Testis (tissue), 2 donors: ENCODE measurements at regions not wholly inside any gene's neighbourhood (a gene's known extent, or its start where the extent isn't known, plus 50 kb on each side); places are given as distances from the start of the nearest gene placed in this dataset.

Experiments
- DNase-seq: peaks from one replicate; pipeline ENCODE4 v3.0.0-alpha.2; 2019
- H3K27ac ChIP-seq, 2 donors: fragments of 200-600 bp; sonication (generic); one replicate each; pipeline ENCODE4 v1.5.1; 2019
- H3K27me3 ChIP-seq: fragments of 200-600 bp; sonication (generic); one replicate; pipeline ENCODE4 v1.5.1; 2019
- H3K36me3 ChIP-seq: fragments of 200-600 bp; sonication (generic); one replicate; pipeline ENCODE4 v1.5.1; 2017; ENCODE audit warnings: low read depth; ENCODE audit errors: missing control alignments
- H3K4me1 ChIP-seq: fragments of 200-600 bp; sonication (generic); one replicate; pipeline ENCODE4 v1.5.1; 2019
- H3K4me3 ChIP-seq, 2 donors: fragments of 200-600 bp; sonication (generic); one replicate each; pipeline ENCODE4 v1.5.1; 2017 to 2019
- H3K9me3 ChIP-seq: fragments of 200-600 bp; sonication (generic); one replicate; pipeline ENCODE4 v1.5.1; 2017
- POLR2A ChIP-seq: fragments of 450-650 bp; IDR thresholded peaks from one replicate; pipeline ENCODE4 v1.6.1; 2017; ENCODE audit warnings: antibody characterized with exemption, mild to moderate bottlenecking, moderate library complexity
- WGBS, 2 donors: methylation state at CpG; one replicate each; pipeline ENCODE4 v1.1.5; 2018; 5-methylcytosine and 5-hydroxymethylcytosine counted together
- intact Hi-C: fragments of 100-400 bp; cut with DNase I; formaldehyde crosslinking; loops from one replicate; pipeline ENCODE4 v1.15.1; 2023; ENCODE audit warnings: low total_unique reads
- TF ChIP-seq, protein P1 (sequence below), 3 experiments: fragments of 450-650 bp in 2 of 3; fragments of 200-600 bp in 1 of 3; sonication (generic) in 1 of 3; IDR thresholded peaks; one replicate each; pipeline ENCODE4 v1.5.1; 2016 to 2019; ENCODE audit warnings: antibody characterized with exemption in 3 of 3, mild to moderate bottlenecking in 2 of 3, moderate library complexity in 1 of 3

DNA sequence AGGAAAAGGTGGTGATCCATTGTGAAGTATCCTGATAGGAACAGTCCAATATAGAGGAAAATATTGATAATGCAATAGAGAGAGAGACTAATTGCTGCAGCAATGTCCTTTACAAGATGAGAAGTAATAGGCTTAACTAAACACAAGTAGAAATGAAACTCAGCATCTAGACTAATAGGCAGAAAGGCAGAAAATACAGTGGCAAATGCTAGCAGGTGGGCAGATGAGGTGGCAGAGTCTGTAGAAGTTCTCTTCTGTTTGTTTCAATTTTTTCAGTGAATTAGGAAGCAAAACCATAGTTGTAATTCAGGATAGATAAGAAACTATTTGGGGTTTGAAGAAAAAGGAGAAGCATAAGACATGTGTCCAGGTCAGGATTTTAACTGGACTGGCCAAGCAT, 236.7 kb upstream of the HS3ST5 start:
- DNase-seq = no peak
- intact Hi-C loops = no loop called here
- H3K27me3 ChIP-seq = no peaks in the 10 kb centered on the region
- no peak overlapping the region for H3K4me3 ChIP-seq
- TF ChIP-seq, protein P1, sequence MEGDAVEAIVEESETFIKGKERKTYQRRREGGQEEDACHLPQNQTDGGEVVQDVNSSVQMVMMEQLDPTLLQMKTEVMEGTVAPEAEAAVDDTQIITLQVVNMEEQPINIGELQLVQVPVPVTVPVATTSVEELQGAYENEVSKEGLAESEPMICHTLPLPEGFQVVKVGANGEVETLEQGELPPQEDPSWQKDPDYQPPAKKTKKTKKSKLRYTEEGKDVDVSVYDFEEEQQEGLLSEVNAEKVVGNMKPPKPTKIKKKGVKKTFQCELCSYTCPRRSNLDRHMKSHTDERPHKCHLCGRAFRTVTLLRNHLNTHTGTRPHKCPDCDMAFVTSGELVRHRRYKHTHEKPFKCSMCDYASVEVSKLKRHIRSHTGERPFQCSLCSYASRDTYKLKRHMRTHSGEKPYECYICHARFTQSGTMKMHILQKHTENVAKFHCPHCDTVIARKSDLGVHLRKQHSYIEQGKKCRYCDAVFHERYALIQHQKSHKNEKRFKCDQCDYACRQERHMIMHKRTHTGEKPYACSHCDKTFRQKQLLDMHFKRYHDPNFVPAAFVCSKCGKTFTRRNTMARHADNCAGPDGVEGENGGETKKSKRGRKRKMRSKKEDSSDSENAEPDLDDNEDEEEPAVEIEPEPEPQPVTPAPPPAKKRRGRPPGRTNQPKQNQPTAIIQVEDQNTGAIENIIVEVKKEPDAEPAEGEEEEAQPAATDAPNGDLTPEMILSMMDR (IDR thresholded peaks at IDR 0.05) = no peak
- TF ChIP-seq POLR2A = no peak
- no peaks in the 10 kb centered on the region for H3K36me3 ChIP-seq
- no peaks in the 10 kb centered on the region for H3K4me1 ChIP-seq
- no peak overlapping the region for H3K27ac ChIP-seq
- H3K9me3 ChIP-seq = no peaks in the 10 kb centered on the region

DNA sequence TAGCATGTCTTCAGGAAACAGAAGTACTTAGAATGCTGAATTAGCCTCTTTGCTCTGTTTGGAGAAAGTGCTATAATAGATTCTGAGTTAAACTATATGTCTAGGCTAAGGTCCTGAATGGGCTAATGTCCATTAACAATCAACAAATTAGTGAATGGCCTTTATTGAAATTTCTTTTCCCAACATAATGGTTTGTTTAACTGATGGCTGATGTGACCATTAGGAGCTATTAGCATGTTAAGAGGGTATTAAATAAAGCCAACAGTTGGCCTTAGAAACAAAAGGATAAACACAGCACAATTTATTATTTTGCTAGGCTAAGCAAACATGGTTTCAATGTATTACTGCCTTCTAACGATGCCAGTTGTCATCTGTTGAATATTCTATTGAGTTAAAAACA, 234.3 kb upstream of the HS3ST5 start:
- WGBS, 2 donors = 29 to 47% methylated on average over 1 of the region's 1 CpG
- TF ChIP-seq, protein P1 (IDR thresholded peaks at IDR 0.05) = no peak
- TF ChIP-seq POLR2A = no peak
- H3K4me3 ChIP-seq = no peak overlapping the region
- H3K27me3 ChIP-seq = no peaks in the 10 kb centered on the region
- no peaks in the 10 kb centered on the region for H3K9me3 ChIP-seq
- intact Hi-C loops = no loop called here
- H3K4me1 ChIP-seq = no peaks in the 10 kb centered on the region
- no peaks in the 10 kb centered on the region for H3K36me3 ChIP-seq
- DNase-seq = no peak
- H3K27ac ChIP-seq = no peak overlapping the region

DNA sequence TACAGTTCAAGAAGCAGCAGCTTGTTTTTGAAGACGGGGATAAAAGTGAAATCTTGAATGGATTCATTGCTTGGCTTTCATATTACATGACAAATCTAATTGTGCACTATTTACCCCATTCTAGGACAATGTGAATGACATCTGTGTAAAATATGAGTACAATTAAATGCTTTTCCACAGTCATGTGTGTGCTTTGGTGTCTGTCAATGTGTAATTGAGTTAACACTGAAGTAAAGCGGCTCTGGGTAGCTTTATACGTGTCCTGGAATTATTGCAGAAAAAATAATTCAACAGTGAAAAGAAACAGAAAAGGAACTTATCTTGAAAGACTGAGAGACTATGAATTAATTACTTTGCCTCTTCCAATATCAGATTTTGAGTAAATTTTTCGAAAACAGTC, 233.5 kb upstream of the HS3ST5 start:
- TF ChIP-seq POLR2A = no peak
- TF ChIP-seq, protein P1 (IDR thresholded peaks at IDR 0.05) = no peak
- no peaks in the 10 kb centered on the region for H3K36me3 ChIP-seq
- intact Hi-C loops = no loop called here
- no peak overlapping the region for H3K27ac ChIP-seq
- H3K4me3 ChIP-seq = no peak overlapping the region
- no peak for DNase-seq
- WGBS, 2 donors = 84 to 85% methylated on average over 4 of the region's 4 CpGs
- no peaks in the 10 kb centered on the region for H3K4me1 ChIP-seq
- no peaks in the 10 kb centered on the region for H3K9me3 ChIP-seq
- no peaks in the 10 kb centered on the region for H3K27me3 ChIP-seq

DNA sequence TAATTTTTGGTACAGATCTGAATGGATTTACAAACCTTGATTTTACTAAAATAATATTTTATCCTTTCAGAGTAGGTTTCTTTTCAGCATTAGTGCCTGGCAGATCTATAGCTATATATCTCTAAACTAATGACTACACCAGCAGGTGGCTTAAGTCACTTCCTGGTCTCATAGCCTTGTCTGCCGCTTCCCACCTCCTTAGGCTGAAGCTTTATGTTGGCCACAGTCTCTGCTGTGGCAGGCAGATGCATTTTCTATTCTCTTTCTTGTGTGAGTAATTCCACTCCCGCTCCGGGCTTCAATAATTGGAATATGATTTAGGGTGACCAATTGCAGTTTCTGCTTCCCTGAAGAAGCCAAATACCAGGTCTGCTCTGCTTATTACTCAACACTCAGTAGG, 226.8 kb upstream of the HS3ST5 start:
- no peaks in the 10 kb centered on the region for H3K4me1 ChIP-seq
- intact Hi-C loops = no loop called here
- DNase-seq = no peak
- H3K4me3 ChIP-seq = no peak overlapping the region
- 64 to 80% methylated on average over 3 of the region's 3 CpGs for WGBS, 2 donors
- H3K36me3 ChIP-seq = no peaks in the 10 kb centered on the region
- H3K9me3 ChIP-seq = no peaks in the 10 kb centered on the region
- no peaks in the 10 kb centered on the region for H3K27me3 ChIP-seq
- no peak overlapping the region for H3K27ac ChIP-seq
- TF ChIP-seq POLR2A = no peak
- TF ChIP-seq, protein P1 (IDR thresholded peaks at IDR 0.05) = no peak

DNA sequence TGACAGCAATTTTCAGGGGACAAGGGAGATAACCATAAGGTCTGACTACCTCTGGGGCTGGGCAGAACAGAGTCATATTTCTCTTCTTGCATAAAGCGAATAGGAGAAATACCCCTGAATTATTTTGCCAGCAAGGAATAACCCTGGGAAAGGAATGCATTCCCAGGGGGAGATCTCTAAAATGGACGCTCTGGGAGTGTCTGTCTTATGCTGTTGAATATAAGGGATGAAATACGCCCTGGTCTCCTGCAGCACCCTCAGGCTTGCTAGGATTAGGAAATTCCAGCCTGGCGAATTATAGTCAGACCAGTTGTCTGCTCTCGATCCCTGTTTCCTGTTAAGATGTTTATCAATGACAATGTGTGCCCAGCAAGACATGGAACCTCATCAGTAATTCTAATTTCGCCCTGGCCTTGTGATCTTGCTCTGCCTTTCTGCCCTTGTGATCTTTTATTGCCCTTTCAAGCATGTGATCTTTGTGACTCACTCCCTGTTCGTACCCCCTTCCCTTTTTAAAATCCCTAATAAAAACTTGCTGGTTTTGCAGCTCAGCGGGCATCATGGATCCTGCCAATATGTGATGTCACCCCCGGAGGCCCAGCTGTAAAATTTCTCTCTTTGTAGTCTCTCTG, 221.6 kb upstream of the HS3ST5 start:
- H3K4me3 ChIP-seq = no peak overlapping the region
- TF ChIP-seq, protein P1 (IDR thresholded peaks at IDR 0.05) = no peak
- no peak for TF ChIP-seq POLR2A
- no peaks in the 10 kb centered on the region for H3K9me3 ChIP-seq
- H3K27ac ChIP-seq = no peak overlapping the region
- intact Hi-C loops = no loop called here
- H3K36me3 ChIP-seq = no peaks in the 10 kb centered on the region
- no peak for DNase-seq
- WGBS, 2 donors = 86 to 91% methylated on average over 9 of the region's 9 CpGs
- no peaks in the 10 kb centered on the region for H3K4me1 ChIP-seq
- no peaks in the 10 kb centered on the region for H3K27me3 ChIP-seq
